ENCODE measurements at regions not wholly inside any gene's neighbourhood (a gene's known extent, or its start where the extent isn't known, plus 50 kb on each side); places are given as distances from the start of the nearest gene placed in this dataset.

- intact Hi-C loops (cut with micrococcal nuclease): no loop called here
- H3K27me3 ChIP-seq (ENCODE audit: control insufficient read depth in 2 of 2, insufficient read depth in 2 of 2, low read length in 2 of 2): peaks cover 0 to 4% of the 10 kb centered on the region in 2 donors
- H3K4me3 ChIP-seq (ENCODE audit: low read length): no peak overlapping the region
- peaks cover 0 to 4% (median 2%) of the 10 kb centered on the region in 11 donors for H3K9me3 Mint-ChIP-seq
- no peak overlapping the region for H3K27ac Mint-ChIP-seq
- ChIA-PET CTCF (no interaction called here), POLR2A (no interaction called here)
- H3K27me3 Mint-ChIP-seq: peaks cover 0 to 36% (median 19%) of the 10 kb centered on the region in 5 donors
- H3K36me3 ChIP-seq (ENCODE audit: control insufficient read depth in 2 of 3, insufficient read depth in 3 of 3, low read length in 3 of 3): no peaks in the 10 kb centered on the region
- no peaks in the 10 kb centered on the region for H3K9me3 ChIP-seq (ENCODE audit: control insufficient read depth in 2 of 3, low read length in 3 of 3)
- no peak for DNase-seq
- H3K36me3 Mint-ChIP-seq: no peaks in the 10 kb centered on the region
- no peak overlapping the region for H3K4me3 Mint-ChIP-seq
- no peaks in the 10 kb centered on the region for H3K4me1 ChIP-seq (ENCODE audit: control insufficient read depth in 2 of 2, insufficient read depth in 2 of 2, low read length in 2 of 2)
- no peak overlapping the region for H3K27ac ChIP-seq (ENCODE audit: low read depth, low read length)
- ATAC-seq: no peak
- H3K4me1 Mint-ChIP-seq: no peaks in the 10 kb centered on the region
Observed at GRCh38 chr2:118509319-118510004, 338.0 kb downstream of the EN1 start.

- H3K4me1 Mint-ChIP-seq: no peaks in the 10 kb centered on the region
- ChIA-PET POLR2A (no interaction called here), CTCF (no interaction called here)
- no peaks in the 10 kb centered on the region for H3K9me3 Mint-ChIP-seq
- intact Hi-C loops (cut with micrococcal nuclease): no loop called here
- Histone ChIP-seq H3K4me1 (ENCODE audit: control insufficient read depth in 2 of 2, insufficient read depth in 2 of 2, low read length in 2 of 2) (no peaks in the 10 kb centered on the region), H3K27ac (ENCODE audit: low read depth, low read length) (no peak overlapping the region), H3K4me3 (ENCODE audit: low read length) (no peak overlapping the region), H3K27me3 (ENCODE audit: control insufficient read depth in 2 of 2, insufficient read depth in 2 of 2, low read length in 2 of 2) (peaks cover 0 to 4% of the 10 kb centered on the region in 2 donors), H3K9me3 (ENCODE audit: control insufficient read depth in 2 of 3, low read length in 3 of 3) (no peaks in the 10 kb centered on the region), H3K36me3 (ENCODE audit: control insufficient read depth in 2 of 3, insufficient read depth in 3 of 3, low read length in 3 of 3) (no peaks in the 10 kb centered on the region)
- H3K36me3 Mint-ChIP-seq: no peaks in the 10 kb centered on the region
- DNase-seq (no peak), ATAC-seq (no peak)
- H3K27me3 Mint-ChIP-seq: peaks cover 0 to 31% (median 15%) of the 10 kb centered on the region in 5 donors
- H3K4me3 Mint-ChIP-seq: no peak overlapping the region
- H3K27ac Mint-ChIP-seq: no peak overlapping the region
Observed at GRCh38 chr2:118508282-118508681, 339.2 kb downstream of the EN1 start.

GRCh38 chr2:118505436-118505835 lies 342.0 kb downstream of the EN1 start:
- H3K27ac ChIP-seq (ENCODE audit: low read depth, low read length): no peak overlapping the region
- H3K4me1 Mint-ChIP-seq: no peaks in the 10 kb centered on the region
- no peaks in the 10 kb centered on the region for H3K9me3 ChIP-seq (ENCODE audit: control insufficient read depth in 2 of 3, low read length in 3 of 3)
- H3K36me3 Mint-ChIP-seq: no peaks in the 10 kb centered on the region
- DNase-seq (no peak), ATAC-seq (no peak)
- no peak overlapping the region for H3K4me3 ChIP-seq (ENCODE audit: low read length)
- no peak overlapping the region for H3K27ac Mint-ChIP-seq
- H3K27me3 Mint-ChIP-seq: peaks cover 0 to 26% (median 15%) of the 10 kb centered on the region in 5 donors
- ChIA-PET CTCF (no interaction called here), POLR2A (no interaction called here)
- no peaks in the 10 kb centered on the region for H3K36me3 ChIP-seq (ENCODE audit: control insufficient read depth in 2 of 3, insufficient read depth in 3 of 3, low read length in 3 of 3)
- H3K4me3 Mint-ChIP-seq: no peak overlapping the region
- H3K4me1 ChIP-seq (ENCODE audit: control insufficient read depth in 2 of 2, insufficient read depth in 2 of 2, low read length in 2 of 2): no peaks in the 10 kb centered on the region
- peaks cover 0 to 4% of the 10 kb centered on the region in 2 donors for H3K27me3 ChIP-seq (ENCODE audit: control insufficient read depth in 2 of 2, insufficient read depth in 2 of 2, low read length in 2 of 2)
- intact Hi-C loops (cut with micrococcal nuclease): no loop called here
- peaks cover 0 to 5% (median 0%) of the 10 kb centered on the region in 11 donors for H3K9me3 Mint-ChIP-seq

GRCh38 chr2:118502106-118502505 lies 345.3 kb downstream of the EN1 start:
- Mint-ChIP-seq H3K27me3 (peaks cover 0 to 29% (median 12%) of the 10 kb centered on the region in 5 donors), H3K4me3 (no peak overlapping the region), H3K36me3 (no peaks in the 10 kb centered on the region), H3K27ac (no peak overlapping the region), H3K4me1 (no peaks in the 10 kb centered on the region), H3K9me3 (peaks cover 0 to 5% (median 0%) of the 10 kb centered on the region in 11 donors)
- CTCF ChIA-PET: no interaction called here
- no peaks in the 10 kb centered on the region for H3K4me1 ChIP-seq (ENCODE audit: control insufficient read depth in 2 of 2, insufficient read depth in 2 of 2, low read length in 2 of 2)
- no peak for DNase-seq
- no peak for ATAC-seq
- POLR2A ChIA-PET: no interaction called here
- peaks cover 0 to 3% of the 10 kb centered on the region in 2 donors for H3K27me3 ChIP-seq (ENCODE audit: control insufficient read depth in 2 of 2, insufficient read depth in 2 of 2, low read length in 2 of 2)
- H3K4me3 ChIP-seq (ENCODE audit: low read length): no peak overlapping the region
- no peaks in the 10 kb centered on the region for H3K36me3 ChIP-seq (ENCODE audit: control insufficient read depth in 2 of 3, insufficient read depth in 3 of 3, low read length in 3 of 3)
- no peak overlapping the region for H3K27ac ChIP-seq (ENCODE audit: low read depth, low read length)
- intact Hi-C loops (cut with micrococcal nuclease): no loop called here
- H3K9me3 ChIP-seq (ENCODE audit: control insufficient read depth in 2 of 3, low read length in 3 of 3): no peaks in the 10 kb centered on the region

GRCh38 chr2:118498943-118499342 lies 348.5 kb downstream of the EN1 start:
- no peaks in the 10 kb centered on the region for H3K36me3 ChIP-seq (ENCODE audit: control insufficient read depth in 2 of 3, insufficient read depth in 3 of 3, low read length in 3 of 3)
- ATAC-seq: no peak
- no peaks in the 10 kb centered on the region for H3K27me3 ChIP-seq (ENCODE audit: control insufficient read depth in 2 of 2, insufficient read depth in 2 of 2, low read length in 2 of 2)
- H3K27ac Mint-ChIP-seq: no peak overlapping the region
- H3K27ac ChIP-seq (ENCODE audit: low read depth, low read length): no peak overlapping the region
- no peak overlapping the region for H3K4me3 Mint-ChIP-seq
- no peaks in the 10 kb centered on the region for H3K9me3 ChIP-seq (ENCODE audit: control insufficient read depth in 2 of 3, low read length in 3 of 3)
- no peaks in the 10 kb centered on the region for H3K36me3 Mint-ChIP-seq
- no peaks in the 10 kb centered on the region for H3K4me1 ChIP-seq (ENCODE audit: control insufficient read depth in 2 of 2, insufficient read depth in 2 of 2, low read length in 2 of 2)
- peaks cover 0 to 26% (median 14%) of the 10 kb centered on the region in 5 donors for H3K27me3 Mint-ChIP-seq
- no peak for DNase-seq
- H3K4me1 Mint-ChIP-seq: no peaks in the 10 kb centered on the region
- intact Hi-C loops (cut with micrococcal nuclease): loop anchor here in 1 of 2 donors (10.0 kb wide), 1 partner anchor 274 kb away; no protein-coding TSS in a partner anchor
- no peak overlapping the region for H3K4me3 ChIP-seq (ENCODE audit: low read length)
- ChIA-PET CTCF (no interaction called here), POLR2A (no interaction called here)
- peaks cover 0 to 5% (median 0%) of the 10 kb centered on the region in 11 donors for H3K9me3 Mint-ChIP-seq

- Mint-ChIP-seq H3K4me1 (no peaks in the 10 kb centered on the region), H3K4me3 (no peak overlapping the region), H3K9me3 (peaks cover 0 to 4% (median 1%) of the 10 kb centered on the region in 11 donors), H3K27me3 (peaks cover 0 to 31% (median 16%) of the 10 kb centered on the region in 5 donors), H3K36me3 (peaks cover 0 to 3% (median 0%) of the 10 kb centered on the region in 5 donors), H3K27ac (no peak overlapping the region)
- intact Hi-C loops (cut with micrococcal nuclease): loop anchor here in 1 of 2 donors (10.0 kb wide), 1 partner anchor 272 kb away; no protein-coding TSS in a partner anchor
- no peaks in the 10 kb centered on the region for H3K36me3 ChIP-seq (ENCODE audit: control insufficient read depth in 2 of 3, insufficient read depth in 3 of 3, low read length in 3 of 3)
- ATAC-seq: no peak
- H3K27ac ChIP-seq (ENCODE audit: low read depth, low read length): no peak overlapping the region
- no peaks in the 10 kb centered on the region for H3K4me1 ChIP-seq (ENCODE audit: control insufficient read depth in 2 of 2, insufficient read depth in 2 of 2, low read length in 2 of 2)
- ChIA-PET CTCF (no interaction called here), POLR2A (no interaction called here)
- H3K9me3 ChIP-seq (ENCODE audit: control insufficient read depth in 2 of 3, low read length in 3 of 3): no peaks in the 10 kb centered on the region
- DNase-seq: no peak
- no peaks in the 10 kb centered on the region for H3K27me3 ChIP-seq (ENCODE audit: control insufficient read depth in 2 of 2, insufficient read depth in 2 of 2, low read length in 2 of 2)
- H3K4me3 ChIP-seq (ENCODE audit: low read length): no peak overlapping the region
Observed at GRCh38 chr2:118496870-118497611, 350.4 kb downstream of the EN1 start.

Data from naive thymus-derived CD4-positive, alpha-beta T cell (primary cell).